GM12892 (cell line): ENCODE measurements at regions not wholly inside any gene's neighbourhood (a gene's known extent, or its start where the extent isn't known, plus 50 kb on each side); places are given as distances from the start of the nearest gene placed in this dataset.

ENCODE experiments used
- DNase-seq: peaks from one replicate; pipeline ENCODE4 v3.0.0; 2011; ENCODE audit not compliant: insufficient read length
- FAIRE-seq: peaks from 2 replicates; lab custom pipeline; 2011; peaks lifted over from hg19 to GRCh38; lab: Jason Lieb, UNC
- POLR2A ChIP-seq: IDR thresholded peaks from 2 replicates; pipeline ENCODE4 v1.6.1; 2011; ENCODE audit warnings: low read depth, low read length, control low read depth
- POLR2AphosphoS5 ChIP-seq: IDR thresholded peaks from 2 replicates; pipeline ENCODE4 v1.6.1; 2011; ENCODE audit warnings: low read depth, low read length, control low read depth
- TAF1 ChIP-seq: IDR thresholded peaks from 2 replicates; pipeline ENCODE4 v1.6.1; 2011; ENCODE audit warnings: low read depth, mild to moderate bottlenecking, control low read depth, low read length, borderline replicate concordance

DNA sequence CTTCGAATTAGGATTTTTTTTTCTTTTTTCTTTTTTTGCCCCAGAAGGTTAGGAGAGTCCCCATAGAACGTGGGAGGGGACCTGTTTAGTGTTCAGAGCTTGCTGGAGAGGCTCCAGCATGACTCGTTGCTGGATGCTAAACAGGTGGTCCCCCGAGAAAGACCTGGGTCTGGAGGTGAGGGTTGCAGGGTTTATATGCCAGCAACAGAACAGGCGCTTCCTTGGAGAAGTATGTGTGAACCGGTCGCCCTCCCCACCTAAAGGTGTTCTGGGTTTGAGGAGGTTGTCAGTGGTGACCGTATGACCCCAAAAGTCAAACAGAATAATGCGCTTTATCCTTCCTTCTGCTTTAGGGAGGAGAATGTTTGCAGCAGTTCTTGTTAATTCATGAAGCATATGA is 52.1 kb upstream of the SHOX start:
- FAIRE-seq (no peak), DNase-seq (no peak)
- TF ChIP-seq TAF1 (no peak), POLR2AphosphoS5 (no peak), POLR2A (no peak)

DNA sequence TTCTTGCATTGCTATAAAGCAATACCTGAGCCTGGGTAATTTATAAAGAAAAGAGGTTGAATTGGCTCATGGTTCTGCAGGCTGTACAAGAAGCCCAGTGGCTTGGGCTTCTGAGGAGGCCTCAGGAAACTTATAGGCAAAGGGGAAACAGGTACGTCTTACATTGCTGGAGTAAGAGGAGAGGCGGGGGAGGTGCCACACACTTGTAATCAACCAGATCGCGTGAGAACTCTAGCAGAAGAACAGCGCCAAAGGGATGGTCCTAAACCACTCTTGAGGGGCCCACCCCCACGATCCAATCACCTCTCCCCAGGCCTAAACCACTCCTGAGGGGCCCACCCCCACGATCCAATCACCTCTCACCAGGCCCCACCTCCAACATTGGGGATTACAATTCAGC is 50.6 kb upstream of the SHOX start:
- no peak for FAIRE-seq
- TF ChIP-seq TAF1 (no peak), POLR2A (no peak), POLR2AphosphoS5 (no peak)
- no peak for DNase-seq
